Liver (tissue), 8 donors: ENCODE measurements at regions not wholly inside any gene's neighbourhood (a gene's known extent, or its start where the extent isn't known, plus 50 kb on each side); places are given as distances from the start of the nearest gene placed in this dataset.

Experiments used
- DNase-seq: peaks from one replicate; pipeline ENCODE4 v3.0.0-alpha.2; 2017; ENCODE audit warnings: low spot score
- H3K27ac ChIP-seq, 2 donors: one replicate each; pipeline ENCODE4 v1.7.0; 2013; ENCODE audit warnings: inconsistent platforms in 2 of 2, low read length in 2 of 2, control low read depth in 1 of 2, low read depth in 1 of 2, mild to moderate bottlenecking in 1 of 2
- H3K27me3 ChIP-seq, 4 donors: one replicate each; pipeline versions ENCODE4 v1.6.1 to v1.7.0; 2013; ENCODE audit warnings: low read length in 3 of 4, inconsistent platforms in 1 of 4, mild to moderate bottlenecking in 1 of 4, moderate library complexity in 1 of 4; ENCODE audit not compliant: control insufficient read depth in 4 of 4, insufficient read depth in 4 of 4
- H3K36me3 ChIP-seq, 4 donors: one replicate each; pipeline versions ENCODE4 v1.6.1 to v1.7.0; 2013; ENCODE audit warnings: low read length in 3 of 4, mild to moderate bottlenecking in 3 of 4, low read depth in 1 of 4, moderate library complexity in 1 of 4; ENCODE audit not compliant: control insufficient read depth in 4 of 4, insufficient read depth in 3 of 4
- H3K4me1 ChIP-seq, 4 donors: one replicate each; pipeline versions ENCODE4 v1.6.1 to v1.7.0; 2013; ENCODE audit warnings: low read length in 3 of 4, mild to moderate bottlenecking in 3 of 4, moderate library complexity in 1 of 4; ENCODE audit not compliant: control insufficient read depth in 4 of 4, insufficient read depth in 4 of 4
- H3K4me3 ChIP-seq, 3 donors: one replicate each; pipeline versions ENCODE4 v1.6.1 to v1.7.0; 2013; ENCODE audit warnings: low read length in 3 of 3, control low read depth in 1 of 3, low read depth in 1 of 3, mild to moderate bottlenecking in 1 of 3
- H3K9ac ChIP-seq, 2 donors: one replicate each; pipeline ENCODE4 v1.7.0; 2013; ENCODE audit warnings: low read length in 2 of 2, mild to moderate bottlenecking in 2 of 2, moderate library complexity in 2 of 2, control low read depth in 1 of 2, low read depth in 1 of 2
- H3K9me3 ChIP-seq, 4 donors: one replicate each; pipeline versions ENCODE4 v1.6.1 to v1.7.0; 2013; ENCODE audit warnings: low read length in 3 of 4; ENCODE audit not compliant: control insufficient read depth in 4 of 4
- EGR1 ChIP-seq, 2 donors: IDR thresholded peaks; 2 replicates each; pipeline ENCODE4 v1.6.1; 2016 to 2018; ENCODE audit warnings: antibody characterized with exemption in 2 of 2, low read depth in 2 of 2
- FOXA1 ChIP-seq: IDR thresholded peaks from 2 replicates; pipeline ENCODE4 v1.6.1; 2016; ENCODE audit warnings: antibody characterized with exemption
- FOXA2 ChIP-seq: IDR thresholded peaks from 2 replicates; pipeline ENCODE4 v1.6.1; 2016; ENCODE audit warnings: antibody characterized with exemption
- GABPA ChIP-seq, 2 donors: IDR thresholded peaks in 1 of 2; conservative IDR thresholded peaks in 1 of 2; 2 replicates each; pipeline ENCODE4 v1.6.1; 2016; ENCODE audit warnings: antibody characterized with exemption in 2 of 2, mild to moderate bottlenecking in 1 of 2, moderate library complexity in 1 of 2
- HNF4A ChIP-seq, 2 donors: conservative IDR thresholded peaks; 2 replicates each; pipeline ENCODE4 v1.6.1; 2016; ENCODE audit warnings: antibody characterized with exemption in 2 of 2, mild to moderate bottlenecking in 2 of 2
- HNF4G ChIP-seq: IDR thresholded peaks from 2 replicates; pipeline ENCODE4 v1.6.1; 2016; ENCODE audit warnings: antibody characterized with exemption
- JUND ChIP-seq, 2 donors: IDR thresholded peaks; 2 replicates each; pipeline ENCODE4 v1.6.1; 2016; ENCODE audit warnings: antibody characterized with exemption in 2 of 2
- NR2F2 ChIP-seq: IDR thresholded peaks from 2 replicates; pipeline ENCODE4 v1.6.1; 2016; ENCODE audit warnings: antibody characterized with exemption
- RAD21 ChIP-seq, 2 donors: IDR thresholded peaks; 2 replicates each; pipeline ENCODE4 v1.6.1; 2016; ENCODE audit warnings: antibody characterized with exemption in 2 of 2, mild to moderate bottlenecking in 2 of 2
- RXRA ChIP-seq, 2 donors: IDR thresholded peaks; 2 replicates each; pipeline ENCODE4 v1.6.1; 2017 to 2018; ENCODE audit warnings: antibody characterized with exemption in 2 of 2, mild to moderate bottlenecking in 1 of 2
- TAF1 ChIP-seq: conservative IDR thresholded peaks from 2 replicates; pipeline ENCODE4 v1.6.1; 2016; ENCODE audit warnings: antibody characterized with exemption, mild to moderate bottlenecking
- YY1 ChIP-seq: IDR thresholded peaks from 2 replicates; pipeline ENCODE4 v1.6.1; 2016; ENCODE audit warnings: antibody characterized with exemption, mild to moderate bottlenecking
- WGBS: extraction: QIAGEN DNeasy Blood & Tissue Kit; methylation state at CpG from one replicate; pipeline ENCODE4 v1.1.7; 2013; 5-methylcytosine and 5-hydroxymethylcytosine counted together
- TF ChIP-seq, protein P1 (sequence below): IDR thresholded peaks from 2 replicates; pipeline ENCODE4 v1.6.1; 2016; ENCODE audit warnings: antibody characterized with exemption
- TF ChIP-seq, protein P2 (sequence below): fragments of 150-350 bp; IDR thresholded peaks from 2 replicates; pipeline ENCODE4 v1.5.1; 2017; ENCODE audit warnings: improper control_type of control experiment, low read depth, low read length; ENCODE audit not compliant: missing input control
- TF ChIP-seq, protein P3 (sequence below): IDR thresholded peaks from 2 replicates; pipeline ENCODE4 v1.6.1; 2016; ENCODE audit warnings: antibody characterized with exemption
- TF ChIP-seq, protein P4 (sequence below): IDR thresholded peaks from 2 replicates; pipeline ENCODE4 v1.6.1; 2016; ENCODE audit warnings: antibody characterized with exemption, mild to moderate bottlenecking
- TF ChIP-seq, protein P5 (sequence below): IDR thresholded peaks from 2 replicates; pipeline ENCODE4 v1.6.1; 2016; ENCODE audit warnings: antibody characterized with exemption
- donor health status: healthy.
- donor health status: healthy.
- donor health status: healthy.
- donor health status: healthy.
- donor health status: healthy.

DNA sequence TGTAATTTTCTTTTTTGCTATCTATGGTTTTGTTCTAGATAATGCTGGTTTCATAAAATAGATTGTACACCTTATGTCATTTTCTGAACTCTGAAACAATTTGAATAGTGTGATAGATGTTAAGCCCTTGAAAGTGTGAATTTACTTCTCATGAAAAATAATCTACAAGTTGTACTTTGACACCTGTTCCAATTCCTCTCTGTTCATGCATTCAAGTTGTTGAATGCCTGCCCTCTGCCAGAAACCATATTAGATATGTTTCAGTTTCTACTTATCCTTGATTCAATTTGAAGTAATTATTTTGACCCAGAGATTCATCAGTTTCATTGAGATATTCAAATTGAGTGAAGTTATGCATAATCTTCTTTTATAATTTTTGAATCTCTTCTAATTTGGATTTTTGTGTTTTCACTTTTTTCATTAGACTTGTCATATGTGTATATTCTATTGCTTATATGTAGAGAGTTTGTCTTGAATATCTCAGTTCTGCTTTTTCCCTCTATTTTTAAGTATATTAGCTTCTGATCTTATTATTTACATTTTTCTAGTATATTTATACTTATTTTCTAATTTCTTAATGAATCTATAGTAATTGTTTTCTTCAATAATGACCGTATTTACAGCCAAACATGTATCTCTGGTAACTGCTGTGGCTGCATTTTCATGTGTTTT lies 143.3 kb upstream of the TACR1 start:
- H3K9ac ChIP-seq = no peak overlapping the region
- 82% methylated on average over 1 of the region's 1 CpG for WGBS

More for the DNA sequence above, 143.3 kb upstream of the TACR1 start:
- no peaks in the 10 kb centered on the region for H3K36me3 ChIP-seq
- no peaks in the 10 kb centered on the region for H3K9me3 ChIP-seq
- H3K27me3 ChIP-seq = no peaks in the 10 kb centered on the region
- H3K4me1 ChIP-seq = no peaks in the 10 kb centered on the region
- DNase-seq = no peak
- no peak for TF ChIP-seq HNF4G
- TF ChIP-seq RAD21 (IDR thresholded peaks at IDR 0.05) = no peak
- no peak for TF ChIP-seq YY1
- no peak for TF ChIP-seq JUND (IDR thresholded peaks at IDR 0.05)
- no peak for TF ChIP-seq HNF4A (conservative IDR thresholded peaks at IDR 0.05)
- TF ChIP-seq EGR1 (IDR thresholded peaks at IDR 0.05; ENCODE audit: low read depth in 2 of 2) = no peak
- TF ChIP-seq, protein P1, sequence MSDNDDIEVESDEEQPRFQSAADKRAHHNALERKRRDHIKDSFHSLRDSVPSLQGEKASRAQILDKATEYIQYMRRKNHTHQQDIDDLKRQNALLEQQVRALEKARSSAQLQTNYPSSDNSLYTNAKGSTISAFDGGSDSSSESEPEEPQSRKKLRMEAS = no peak
- TF ChIP-seq, protein P2, sequence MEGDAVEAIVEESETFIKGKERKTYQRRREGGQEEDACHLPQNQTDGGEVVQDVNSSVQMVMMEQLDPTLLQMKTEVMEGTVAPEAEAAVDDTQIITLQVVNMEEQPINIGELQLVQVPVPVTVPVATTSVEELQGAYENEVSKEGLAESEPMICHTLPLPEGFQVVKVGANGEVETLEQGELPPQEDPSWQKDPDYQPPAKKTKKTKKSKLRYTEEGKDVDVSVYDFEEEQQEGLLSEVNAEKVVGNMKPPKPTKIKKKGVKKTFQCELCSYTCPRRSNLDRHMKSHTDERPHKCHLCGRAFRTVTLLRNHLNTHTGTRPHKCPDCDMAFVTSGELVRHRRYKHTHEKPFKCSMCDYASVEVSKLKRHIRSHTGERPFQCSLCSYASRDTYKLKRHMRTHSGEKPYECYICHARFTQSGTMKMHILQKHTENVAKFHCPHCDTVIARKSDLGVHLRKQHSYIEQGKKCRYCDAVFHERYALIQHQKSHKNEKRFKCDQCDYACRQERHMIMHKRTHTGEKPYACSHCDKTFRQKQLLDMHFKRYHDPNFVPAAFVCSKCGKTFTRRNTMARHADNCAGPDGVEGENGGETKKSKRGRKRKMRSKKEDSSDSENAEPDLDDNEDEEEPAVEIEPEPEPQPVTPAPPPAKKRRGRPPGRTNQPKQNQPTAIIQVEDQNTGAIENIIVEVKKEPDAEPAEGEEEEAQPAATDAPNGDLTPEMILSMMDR = no peak
- TF ChIP-seq, protein P3, sequence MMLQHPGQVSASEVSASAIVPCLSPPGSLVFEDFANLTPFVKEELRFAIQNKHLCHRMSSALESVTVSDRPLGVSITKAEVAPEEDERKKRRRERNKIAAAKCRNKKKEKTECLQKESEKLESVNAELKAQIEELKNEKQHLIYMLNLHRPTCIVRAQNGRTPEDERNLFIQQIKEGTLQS = no peak
- no peak for TF ChIP-seq FOXA1
- TF ChIP-seq GABPA (IDR thresholded peaks at IDR 0.05 in 1 of 2, conservative IDR thresholded peaks at IDR 0.05 in 1 of 2) = no peak
- TF ChIP-seq TAF1 = no peak
- TF ChIP-seq RXRA (IDR thresholded peaks at IDR 0.05) = no peak
- no peak for TF ChIP-seq NR2F2
- TF ChIP-seq, protein P4, sequence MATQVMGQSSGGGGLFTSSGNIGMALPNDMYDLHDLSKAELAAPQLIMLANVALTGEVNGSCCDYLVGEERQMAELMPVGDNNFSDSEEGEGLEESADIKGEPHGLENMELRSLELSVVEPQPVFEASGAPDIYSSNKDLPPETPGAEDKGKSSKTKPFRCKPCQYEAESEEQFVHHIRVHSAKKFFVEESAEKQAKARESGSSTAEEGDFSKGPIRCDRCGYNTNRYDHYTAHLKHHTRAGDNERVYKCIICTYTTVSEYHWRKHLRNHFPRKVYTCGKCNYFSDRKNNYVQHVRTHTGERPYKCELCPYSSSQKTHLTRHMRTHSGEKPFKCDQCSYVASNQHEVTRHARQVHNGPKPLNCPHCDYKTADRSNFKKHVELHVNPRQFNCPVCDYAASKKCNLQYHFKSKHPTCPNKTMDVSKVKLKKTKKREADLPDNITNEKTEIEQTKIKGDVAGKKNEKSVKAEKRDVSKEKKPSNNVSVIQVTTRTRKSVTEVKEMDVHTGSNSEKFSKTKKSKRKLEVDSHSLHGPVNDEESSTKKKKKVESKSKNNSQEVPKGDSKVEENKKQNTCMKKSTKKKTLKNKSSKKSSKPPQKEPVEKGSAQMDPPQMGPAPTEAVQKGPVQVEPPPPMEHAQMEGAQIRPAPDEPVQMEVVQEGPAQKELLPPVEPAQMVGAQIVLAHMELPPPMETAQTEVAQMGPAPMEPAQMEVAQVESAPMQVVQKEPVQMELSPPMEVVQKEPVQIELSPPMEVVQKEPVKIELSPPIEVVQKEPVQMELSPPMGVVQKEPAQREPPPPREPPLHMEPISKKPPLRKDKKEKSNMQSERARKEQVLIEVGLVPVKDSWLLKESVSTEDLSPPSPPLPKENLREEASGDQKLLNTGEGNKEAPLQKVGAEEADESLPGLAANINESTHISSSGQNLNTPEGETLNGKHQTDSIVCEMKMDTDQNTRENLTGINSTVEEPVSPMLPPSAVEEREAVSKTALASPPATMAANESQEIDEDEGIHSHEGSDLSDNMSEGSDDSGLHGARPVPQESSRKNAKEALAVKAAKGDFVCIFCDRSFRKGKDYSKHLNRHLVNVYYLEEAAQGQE = no peak
- TF ChIP-seq, protein P5, sequence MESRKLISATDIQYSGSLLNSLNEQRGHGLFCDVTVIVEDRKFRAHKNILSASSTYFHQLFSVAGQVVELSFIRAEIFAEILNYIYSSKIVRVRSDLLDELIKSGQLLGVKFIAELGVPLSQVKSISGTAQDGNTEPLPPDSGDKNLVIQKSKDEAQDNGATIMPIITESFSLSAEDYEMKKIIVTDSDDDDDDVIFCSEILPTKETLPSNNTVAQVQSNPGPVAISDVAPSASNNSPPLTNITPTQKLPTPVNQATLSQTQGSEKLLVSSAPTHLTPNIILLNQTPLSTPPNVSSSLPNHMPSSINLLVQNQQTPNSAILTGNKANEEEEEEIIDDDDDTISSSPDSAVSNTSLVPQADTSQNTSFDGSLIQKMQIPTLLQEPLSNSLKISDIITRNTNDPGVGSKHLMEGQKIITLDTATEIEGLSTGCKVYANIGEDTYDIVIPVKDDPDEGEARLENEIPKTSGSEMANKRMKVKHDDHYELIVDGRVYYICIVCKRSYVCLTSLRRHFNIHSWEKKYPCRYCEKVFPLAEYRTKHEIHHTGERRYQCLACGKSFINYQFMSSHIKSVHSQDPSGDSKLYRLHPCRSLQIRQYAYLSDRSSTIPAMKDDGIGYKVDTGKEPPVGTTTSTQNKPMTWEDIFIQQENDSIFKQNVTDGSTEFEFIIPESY = no peak
- TF ChIP-seq FOXA2 = no peak
- no peak overlapping the region for H3K27ac ChIP-seq
- H3K4me3 ChIP-seq = no peak overlapping the region
